ENCODE measurements at regions not wholly inside any gene's neighbourhood (a gene's known extent, or its start where the extent isn't known, plus 50 kb on each side); places are given as distances from the start of the nearest gene placed in this dataset.

DNA sequence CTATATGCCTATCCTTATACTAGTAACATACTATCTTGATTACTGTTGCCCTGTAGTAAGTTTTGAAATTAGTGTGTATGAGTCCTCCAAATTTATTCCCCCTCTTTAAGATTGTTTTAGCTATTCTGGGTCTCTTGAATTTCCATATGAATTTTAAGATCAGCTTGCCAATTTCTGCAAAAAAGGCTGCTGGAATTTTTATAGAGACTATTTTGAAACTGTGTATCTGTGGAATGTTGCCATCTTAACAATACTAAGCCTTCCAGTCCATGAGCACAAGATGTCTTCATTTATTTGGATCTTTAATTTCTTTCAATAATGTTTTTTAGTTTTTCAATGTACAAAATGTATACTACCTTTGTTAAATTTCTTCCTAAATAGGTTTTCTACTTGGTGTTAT is 79.8 kb upstream of the ETV6 start:
- Histone ChIP-seq H3K4me3 (no peak overlapping the region), H3K27ac (no peak overlapping the region), H3K9me3 (peaks cover 0 to 8% (median 0%) of the 10 kb centered on the region in 12 donors), H3K4me1 (no peaks in the 10 kb centered on the region), H3K27me3 (no peaks in the 10 kb centered on the region), H3K36me3 (no peaks in the 10 kb centered on the region)
- no peak for TF ChIP-seq POLR2A (IDR thresholded peaks at IDR 0.05)
- DNase-seq (no peak), ATAC-seq (no peak)
- intact Hi-C loops (cut with DNase I) = loop anchor here in 1 of 10 donors (10.0 kb wide), 1 partner anchor 55 kb away; no protein-coding TSS in a partner anchor

DNA sequence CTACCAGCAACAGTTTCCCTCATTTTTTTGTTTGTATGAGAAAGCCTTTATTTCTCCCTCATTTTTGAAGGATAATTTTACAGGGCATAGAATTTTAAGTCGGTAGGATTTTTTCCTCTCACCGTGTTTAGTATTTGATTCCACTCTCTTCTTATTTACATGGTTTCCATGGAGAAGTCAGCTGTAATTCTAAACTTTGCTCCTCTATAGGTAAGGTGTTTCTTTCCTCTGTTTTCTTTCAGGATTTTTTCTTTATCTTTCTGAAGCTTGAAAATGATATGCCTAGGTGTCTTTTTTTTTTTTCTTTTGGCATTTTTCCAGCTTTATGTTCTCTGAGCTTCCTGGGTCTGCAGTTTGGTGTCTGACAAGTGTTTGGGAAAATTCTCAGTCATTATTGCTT is 75.6 kb upstream of the ETV6 start:
- WGBS, 4 donors = 89 to 95% (median 94%) methylated on average over 2 of the region's 2 CpGs
- no peak for ATAC-seq

GRCh38 chr12:11576104-11576503 is 73.4 kb upstream of the ETV6 start:
- Histone ChIP-seq H3K9me3 (peaks cover 0 to 8% (median 0%) of the 10 kb centered on the region in 12 donors), H3K27me3 (no peaks in the 10 kb centered on the region), H3K4me3 (no peak overlapping the region), H3K4me1 (peaks cover 0 to 12% (median 0%) of the 10 kb centered on the region in 12 donors), H3K27ac (no peak overlapping the region), H3K36me3 (no peaks in the 10 kb centered on the region)
- intact Hi-C loops (cut with DNase I) = loop anchor here in 1 of 10 donors (10.0 kb wide), 1 partner anchor 49 kb away; no protein-coding TSS in a partner anchor
- ATAC-seq (no peak), DNase-seq (no peak)
- 90 to 100% (median 94%) methylated on average over 1 of the region's 1 CpG for WGBS, 4 donors
- no peak for TF ChIP-seq POLR2A (IDR thresholded peaks at IDR 0.05)
- TF ChIP-seq CTCF (IDR thresholded peaks at IDR 0.05) = no peak

More for the DNA sequence above, 75.6 kb upstream of the ETV6 start:
- no peak overlapping the region for H3K27ac ChIP-seq
- no peaks in the 10 kb centered on the region for H3K36me3 ChIP-seq
- TF ChIP-seq CTCF (IDR thresholded peaks at IDR 0.05) (no peak), POLR2A (IDR thresholded peaks at IDR 0.05) (no peak)
- H3K9me3 ChIP-seq = peaks cover 0 to 8% (median 0%) of the 10 kb centered on the region in 12 donors
- H3K4me1 ChIP-seq = no peaks in the 10 kb centered on the region
- intact Hi-C loops (cut with DNase I) = loop anchor here in 1 of 10 donors (10.0 kb wide), 1 partner anchor 51 kb away; no protein-coding TSS in a partner anchor
- H3K4me3 ChIP-seq = no peak overlapping the region
- DNase-seq = no peak
- no peaks in the 10 kb centered on the region for H3K27me3 ChIP-seq

- TF ChIP-seq POLR2A (IDR thresholded peaks at IDR 0.05) (no peak), CTCF (IDR thresholded peaks at IDR 0.05) (no peak)
- intact Hi-C loops (cut with DNase I) = loop anchor here in 1 of 10 donors (10.0 kb wide), 1 partner anchor 47 kb away; no protein-coding TSS in a partner anchor
- no peak for DNase-seq
- Histone ChIP-seq H3K9me3 (peaks cover 0 to 8% (median 0%) of the 10 kb centered on the region in 12 donors), H3K27me3 (no peaks in the 10 kb centered on the region), H3K27ac (no peak overlapping the region), H3K36me3 (no peaks in the 10 kb centered on the region), H3K4me3 (no peak overlapping the region), H3K4me1 (peaks cover 0 to 16% (median 0%) of the 10 kb centered on the region in 12 donors)
- whole genome bisulfite sequencing, 4 donors = 67 to 75% (median 73%) methylated on average over 4 of the region's 4 CpGs
- no peak for ATAC-seq
Observed at GRCh38 chr12:11577658-11578260, 71.7 kb upstream of the ETV6 start.
